ENCODE measurements at regions not wholly inside any gene's neighbourhood (a gene's known extent, or its start where the extent isn't known, plus 50 kb on each side); places are given as distances from the start of the nearest gene placed in this dataset.

DNA sequence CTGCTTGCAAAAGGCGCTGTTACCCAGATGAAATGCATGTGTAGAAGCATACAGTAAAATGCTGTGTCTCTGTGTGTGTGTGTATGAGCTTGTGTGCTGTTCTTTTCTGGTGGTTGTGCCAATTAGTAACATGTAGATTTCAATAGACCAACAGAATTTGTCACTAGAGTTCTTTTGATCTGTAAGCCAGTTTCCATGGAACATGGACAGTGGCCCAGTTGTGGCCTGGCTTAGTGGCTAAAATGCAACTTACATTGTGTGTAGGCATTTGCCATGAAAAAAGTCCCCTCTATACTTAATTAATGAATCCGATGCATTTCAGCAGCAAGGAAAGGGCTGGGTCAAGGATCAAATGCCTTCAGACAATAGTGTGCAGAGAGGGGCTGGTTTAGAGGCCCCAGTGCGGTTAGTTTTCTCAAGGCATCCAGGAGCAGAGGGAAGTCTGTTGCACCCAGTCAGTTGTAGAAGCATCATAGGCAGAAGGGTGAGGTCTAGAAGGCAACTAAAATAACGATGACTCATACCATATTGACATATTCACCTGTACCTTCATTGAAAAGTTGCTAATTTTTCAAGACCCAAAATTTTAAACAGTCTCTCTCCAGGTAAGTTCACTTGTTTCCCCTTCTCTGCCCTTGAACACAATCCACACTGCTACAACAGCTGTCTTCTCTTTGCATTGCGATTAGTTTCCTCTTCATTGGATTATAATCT lies 366.9 kb upstream of the SPRED2 start:
- Histone ChIP-seq H3K9me3 (no peaks in the 10 kb centered on the region), H3K27ac (no peak overlapping the region), H3K27me3 (no peaks in the 10 kb centered on the region), H3K4me1 (no peaks in the 10 kb centered on the region), H3K36me3 (no peaks in the 10 kb centered on the region), H3K4me3 (no peak overlapping the region)
- TF ChIP-seq POLR2A (IDR thresholded peaks at IDR 0.05) (no peak), POLR2AphosphoS5 (IDR thresholded peaks at IDR 0.05) (no peak), EP300 (IDR thresholded peaks at IDR 0.05) (no peak)
- TF ChIP-seq, protein P1, sequence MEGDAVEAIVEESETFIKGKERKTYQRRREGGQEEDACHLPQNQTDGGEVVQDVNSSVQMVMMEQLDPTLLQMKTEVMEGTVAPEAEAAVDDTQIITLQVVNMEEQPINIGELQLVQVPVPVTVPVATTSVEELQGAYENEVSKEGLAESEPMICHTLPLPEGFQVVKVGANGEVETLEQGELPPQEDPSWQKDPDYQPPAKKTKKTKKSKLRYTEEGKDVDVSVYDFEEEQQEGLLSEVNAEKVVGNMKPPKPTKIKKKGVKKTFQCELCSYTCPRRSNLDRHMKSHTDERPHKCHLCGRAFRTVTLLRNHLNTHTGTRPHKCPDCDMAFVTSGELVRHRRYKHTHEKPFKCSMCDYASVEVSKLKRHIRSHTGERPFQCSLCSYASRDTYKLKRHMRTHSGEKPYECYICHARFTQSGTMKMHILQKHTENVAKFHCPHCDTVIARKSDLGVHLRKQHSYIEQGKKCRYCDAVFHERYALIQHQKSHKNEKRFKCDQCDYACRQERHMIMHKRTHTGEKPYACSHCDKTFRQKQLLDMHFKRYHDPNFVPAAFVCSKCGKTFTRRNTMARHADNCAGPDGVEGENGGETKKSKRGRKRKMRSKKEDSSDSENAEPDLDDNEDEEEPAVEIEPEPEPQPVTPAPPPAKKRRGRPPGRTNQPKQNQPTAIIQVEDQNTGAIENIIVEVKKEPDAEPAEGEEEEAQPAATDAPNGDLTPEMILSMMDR (IDR thresholded peaks at IDR 0.05), result no peak
- no peak for ATAC-seq
- WGBS, 2 donors (ENCODE audit: low coverage in 1 of 2), result 85 to 91% methylated on average over 5 of the region's 5 CpGs

DNA sequence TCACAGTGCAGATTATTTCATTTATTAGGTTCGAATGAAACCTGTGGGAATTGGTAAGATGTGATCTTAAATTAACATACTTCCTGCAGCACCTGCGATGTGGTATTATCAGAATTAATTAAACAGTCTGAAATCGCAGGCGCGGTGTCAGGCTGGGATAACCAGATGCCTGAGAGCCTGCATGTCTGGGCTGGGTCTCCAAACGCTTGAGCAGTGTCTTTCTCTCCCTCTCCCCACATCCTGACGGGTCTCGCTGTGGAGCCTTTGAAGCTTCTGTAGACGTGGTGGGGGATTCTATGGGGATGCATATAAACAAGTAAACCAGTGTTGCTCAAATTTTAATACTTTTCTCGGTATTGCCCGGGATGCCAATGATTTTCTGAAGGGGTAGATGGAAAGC lies 366.2 kb upstream of the SPRED2 start:
- 90 to 93% methylated on average over 7 to 10 of the region's 11 CpGs for WGBS, 2 donors (ENCODE audit: low coverage in 1 of 2)
- Histone ChIP-seq H3K4me3 (no peak overlapping the region), H3K27ac (no peak overlapping the region), H3K4me1 (no peaks in the 10 kb centered on the region), H3K36me3 (no peaks in the 10 kb centered on the region), H3K9me3 (no peaks in the 10 kb centered on the region), H3K27me3 (no peaks in the 10 kb centered on the region)
- ATAC-seq, result no peak
- no peak for TF ChIP-seq POLR2A (IDR thresholded peaks at IDR 0.05)
- TF ChIP-seq POLR2AphosphoS5 (IDR thresholded peaks at IDR 0.05), result no peak
- no peak for TF ChIP-seq EP300 (IDR thresholded peaks at IDR 0.05)
- TF ChIP-seq, protein P1 (IDR thresholded peaks at IDR 0.05), result no peak

DNA sequence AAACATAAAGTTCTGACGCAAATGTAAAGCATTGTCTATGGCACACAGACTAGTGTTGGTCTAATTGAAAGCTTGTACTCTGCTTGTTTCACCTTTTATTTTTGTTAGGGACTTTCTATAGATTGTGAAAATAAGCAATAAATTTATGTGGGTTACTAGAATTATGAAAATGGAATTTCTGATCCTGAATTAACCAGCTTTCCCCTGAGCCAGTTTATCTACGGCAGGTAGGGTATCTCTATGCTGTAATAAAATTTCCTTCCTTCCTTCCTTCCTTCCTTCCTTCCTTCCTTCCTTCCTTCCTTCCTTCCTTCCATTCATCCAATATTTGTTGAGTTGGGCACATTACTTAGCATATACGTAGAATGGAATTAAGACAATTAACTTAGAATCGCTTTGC lies 362.6 kb upstream of the SPRED2 start:
- Histone ChIP-seq H3K27me3 (no peaks in the 10 kb centered on the region), H3K27ac (no peak overlapping the region), H3K4me3 (no peak overlapping the region), H3K9me3 (no peaks in the 10 kb centered on the region), H3K36me3 (no peaks in the 10 kb centered on the region), H3K4me1 (no peaks in the 10 kb centered on the region)
- no peak for ATAC-seq
- TF ChIP-seq POLR2AphosphoS5 (IDR thresholded peaks at IDR 0.05) (no peak), POLR2A (IDR thresholded peaks at IDR 0.05) (no peak), EP300 (IDR thresholded peaks at IDR 0.05) (no peak)
- TF ChIP-seq, protein P1 (IDR thresholded peaks at IDR 0.05), result no peak
- WGBS, 2 donors (ENCODE audit: low coverage in 1 of 2), result 84 to 92% methylated on average over 3 to 4 of the region's 4 CpGs

DNA sequence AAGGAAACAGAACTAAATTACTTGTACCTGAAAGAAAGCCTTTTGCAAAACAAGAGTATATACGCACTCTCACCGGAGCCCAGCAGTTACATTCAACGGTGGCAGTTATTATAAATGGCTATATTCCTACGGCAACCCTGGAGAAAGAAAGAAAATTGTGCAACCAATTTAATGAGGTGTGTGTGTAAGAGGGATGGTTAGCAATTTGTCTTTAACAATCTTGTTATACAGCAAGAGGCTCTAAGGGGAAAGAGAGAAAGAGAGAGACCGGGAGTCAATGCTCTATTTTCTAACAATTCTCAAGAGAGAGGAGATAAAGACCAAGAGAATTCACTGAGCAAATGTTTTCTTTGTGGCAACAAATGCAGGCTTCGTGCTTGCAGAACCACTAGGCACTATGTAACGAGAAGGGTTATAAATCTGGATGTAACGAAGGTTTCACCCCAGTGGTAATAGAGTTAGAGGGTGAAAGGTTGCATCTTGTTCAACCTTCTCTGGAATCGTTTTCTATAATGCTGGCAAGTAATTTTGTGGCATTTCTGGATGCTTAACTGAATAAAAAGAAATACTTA lies 359.1 kb upstream of the SPRED2 start:
- WGBS, 2 donors (ENCODE audit: low coverage in 1 of 2), result 80 to 87% methylated on average over 7 to 9 of the region's 9 CpGs

More for the DNA sequence above, 359.1 kb upstream of the SPRED2 start:
- Histone ChIP-seq H3K4me1 (no peaks in the 10 kb centered on the region), H3K9me3 (no peaks in the 10 kb centered on the region), H3K27me3 (no peaks in the 10 kb centered on the region), H3K36me3 (no peaks in the 10 kb centered on the region), H3K4me3 (no peak overlapping the region), H3K27ac (no peak overlapping the region)
- no peak for ATAC-seq
- no peak for TF ChIP-seq POLR2AphosphoS5 (IDR thresholded peaks at IDR 0.05)
- no peak for TF ChIP-seq EP300 (IDR thresholded peaks at IDR 0.05)
- no peak for TF ChIP-seq POLR2A (IDR thresholded peaks at IDR 0.05)
- TF ChIP-seq, protein P1 (IDR thresholded peaks at IDR 0.05), result no peak

Measured in gastroesophageal sphincter (tissue), 4 donors.